HG02798 (cell line): ENCODE measurements at regions not wholly inside any gene's neighbourhood (a gene's known extent, or its start where the extent isn't known, plus 50 kb on each side); places are given as distances from the start of the nearest gene placed in this dataset.
"Not testable (repeated sequence)": the region's sequence is repeated elsewhere in the genome, so short reads cannot be mapped to it uniquely, and the experiment has no call there.

ENCODE experiments used
- ATAC-seq: cut with Tn5 transposase; IDR thresholded peaks from one replicate; pipeline ENCODE4 v1.9.1; 2021; ENCODE audit warnings: mild to moderate bottlenecking; ENCODE audit not compliant: unreplicated experiment, poor library complexity

GRCh38 chr5:1656271-1656975 is 132.7 kb upstream of the LPCAT1 start:
- no peak for ATAC-seq

- ATAC-seq, result no peak
Measured at GRCh38 chr5:1655496-1656270, 131.9 kb upstream of the LPCAT1 start.

- ATAC-seq, result no peak
Measured at GRCh38 chr5:1654786-1655495, 131.2 kb upstream of the LPCAT1 start.

GRCh38 chr5:1653698-1654651 is 130.2 kb upstream of the LPCAT1 start:
- ATAC-seq, result peak; percentile 88

GRCh38 chr5:1652873-1653697 is 129.3 kb upstream of the LPCAT1 start:
- peak; percentile 35 for ATAC-seq

GRCh38 chr5:1651971-1652872 is 128.5 kb upstream of the LPCAT1 start:
- no peak for ATAC-seq

GRCh38 chr5:1651250-1651649 is 127.5 kb upstream of the LPCAT1 start:
- ATAC-seq, result no peak

- no peak for ATAC-seq
Measured at GRCh38 chr5:1649554-1649953, 125.8 kb upstream of the LPCAT1 start.

GRCh38 chr5:1648806-1649205 is 125.0 kb upstream of the LPCAT1 start:
- ATAC-seq, result no peak

- no peak for ATAC-seq
Measured at GRCh38 chr5:1647580-1647979, 123.8 kb upstream of the LPCAT1 start.

- peak; percentile 69 for ATAC-seq
Measured at GRCh38 chr5:1644810-1645571, 121.2 kb upstream of the LPCAT1 start.

- not testable (repeated sequence) for ATAC-seq
Measured at GRCh38 chr5:1644393-1644809, 120.6 kb upstream of the LPCAT1 start.

- no peak for ATAC-seq
Measured at GRCh38 chr5:1643651-1644392, 120.1 kb upstream of the LPCAT1 start.

GRCh38 chr5:1642621-1643061 is 118.9 kb upstream of the LPCAT1 start:
- no peak for ATAC-seq

- no peak for ATAC-seq
Measured at GRCh38 chr5:1642221-1642620, 118.5 kb upstream of the LPCAT1 start.

GRCh38 chr5:1641560-1642166 is 117.9 kb upstream of the LPCAT1 start:
- peak; percentile 82 for ATAC-seq
